Panc1 (cell line): ENCODE measurements at regions not wholly inside any gene's neighbourhood (a gene's known extent, or its start where the extent isn't known, plus 50 kb on each side); places are given as distances from the start of the nearest gene placed in this dataset.

Source experiments
- ATAC-seq: fragments of 200-7000 bp; cut with Tn5 transposase; 2 replicates; pipeline ENCODE4 v1.9.1; 2020; ENCODE audit warnings: mild to moderate bottlenecking, moderate library complexity
- BruUV-seq: library from RNA; stranded (reverse); fragments of 400-500 nt; replicated peaks from 2 replicates; lab custom pipeline; 2021; lab: Mats Ljungman, UMichigan
- CTCF ChIA-PET: fragments of 300-600 bp; sonication (Branson Sonifier 250); formaldehyde crosslinking; loops from one replicate; lab custom pipeline; 2022; ENCODE audit warnings: antibody characterized with exemption; lab: Charles Lee
- POLR2A ChIA-PET: fragments of 300-600 bp; sonication (Branson Sonifier 250); formaldehyde crosslinking; loops from one replicate; lab custom pipeline; 2022; ENCODE audit warnings: antibody characterized with exemption; lab: Charles Lee
- DNase-seq: peaks from one replicate; pipeline ENCODE4 v3.0.0-alpha.2; 2010; ENCODE audit warnings: low read depth, low spot score
- H3K27ac ChIP-seq: 2 replicates; pipeline ENCODE4 v1.5.1; 2011; ENCODE audit warnings: mild to moderate bottlenecking, low read length, inconsistent platforms
- H3K27me3 ChIP-seq: fragments of 200-500 bp; sonication (Bioruptor generic); 2 replicates; pipeline ENCODE4 v1.6.0; 2014; ENCODE audit warnings: low read length, inconsistent platforms; ENCODE audit not compliant: control insufficient read depth, insufficient read depth
- H3K36me3 ChIP-seq: fragments of 200-500 bp; sonication (Bioruptor generic); 2 replicates; pipeline ENCODE4 v1.5.1; 2014; ENCODE audit warnings: inconsistent platforms, mild to moderate bottlenecking, low read length, moderate library complexity; ENCODE audit not compliant: control insufficient read depth, insufficient read depth
- H3K4me1 ChIP-seq: 2 replicates; pipeline ENCODE4 v1.5.1; 2011; ENCODE audit warnings: inconsistent platforms, mild to moderate bottlenecking, low read length, moderate library complexity; ENCODE audit not compliant: control insufficient read depth, insufficient read depth
- H3K4me3 ChIP-seq, 2 experiments: 2 replicates each; pipeline ENCODE4 v1.5.1; 2011 to 2012; ENCODE audit warnings: low read depth in 2 of 2, low read length in 2 of 2, mild to moderate bottlenecking in 2 of 2, inconsistent platforms in 1 of 2, moderate library complexity in 1 of 2
- H3K9me3 ChIP-seq: fragments of 200-500 bp; sonication (Bioruptor generic); 2 replicates; pipeline ENCODE4 v1.5.1; 2014; ENCODE audit warnings: low read depth, mild to moderate bottlenecking, inconsistent platforms, low read length, moderate library complexity; ENCODE audit not compliant: control insufficient read depth, insufficient read depth
- POLR2AphosphoS5 ChIP-seq: IDR thresholded peaks from 2 replicates; pipeline ENCODE4 v1.6.1; 2012; ENCODE audit warnings: mild to moderate bottlenecking, low read depth, low read length, moderate library complexity
- SIN3A ChIP-seq: IDR thresholded peaks from 2 replicates; pipeline ENCODE4 v1.6.1; 2012; ENCODE audit warnings: low read depth, mild to moderate bottlenecking, low read length, moderate library complexity, borderline replicate concordance; ENCODE audit not compliant: insufficient read depth
- TCF7L2 ChIP-seq: IDR thresholded peaks from 2 replicates; pipeline ENCODE4 v1.6.1; 2011; ENCODE audit warnings: mild to moderate bottlenecking, low read depth, low read length, inconsistent platforms
- in situ Hi-C: cut with HindIII; loops from 2 replicates; pipeline ENCODE4 v1.10.0; 2016; ENCODE audit warnings: low sequenced_read_pairs, low pct_unique_long_range_greater_than_20kb
- intact Hi-C: fragments of 100-400 bp; cut with micrococcal nuclease; formaldehyde crosslinking; loops from one replicate; pipeline ENCODE4 v1.10.0; 2022; ENCODE audit not compliant: unreplicated experiment
- TF ChIP-seq, protein P1 (sequence below): fragments of 450-650 bp; IDR thresholded peaks from 2 replicates; pipeline ENCODE4 v1.5.1; 2017; ENCODE audit warnings: mild to moderate bottlenecking
- TF ChIP-seq, protein P2 (sequence below), 2 experiments: IDR thresholded peaks; 2 replicates each; pipeline ENCODE4 v1.6.1; 2011 to 2012; ENCODE audit warnings: low read depth in 2 of 2, control low read depth in 1 of 2, low read length in 1 of 2, mild to moderate bottlenecking in 1 of 2, moderate library complexity in 1 of 2; ENCODE audit not compliant: insufficient read depth in 1 of 2

DNA sequence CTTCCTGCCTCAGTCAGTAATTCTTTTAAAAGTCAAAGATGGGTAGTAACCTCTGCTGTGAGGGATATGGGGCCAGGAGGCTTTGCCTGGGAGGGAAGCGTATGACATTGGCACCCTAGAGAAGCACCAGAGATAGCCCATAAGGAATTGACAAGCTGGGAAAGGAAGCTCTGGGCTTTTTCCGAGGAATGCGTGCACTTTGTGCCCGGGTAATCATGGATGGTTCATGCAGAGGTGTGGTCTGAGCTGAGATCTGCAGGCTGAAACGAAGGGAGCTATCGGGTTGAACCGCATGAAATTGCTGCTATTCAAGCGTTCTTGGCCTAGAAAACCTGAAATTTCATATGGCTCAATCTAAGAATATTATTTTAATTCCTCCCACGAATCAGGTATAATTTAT, 127.7 kb upstream of the TLE3 start:
- POLR2A ChIA-PET: interaction anchor here (0.6 kb wide), 1 partner anchor 17 kb away, joined by 4 read pairs; no protein-coding TSS in a partner anchor
- no peak for TF ChIP-seq POLR2AphosphoS5
- no peak for TF ChIP-seq TCF7L2
- no peak for TF ChIP-seq SIN3A
- TF ChIP-seq, protein P1, sequence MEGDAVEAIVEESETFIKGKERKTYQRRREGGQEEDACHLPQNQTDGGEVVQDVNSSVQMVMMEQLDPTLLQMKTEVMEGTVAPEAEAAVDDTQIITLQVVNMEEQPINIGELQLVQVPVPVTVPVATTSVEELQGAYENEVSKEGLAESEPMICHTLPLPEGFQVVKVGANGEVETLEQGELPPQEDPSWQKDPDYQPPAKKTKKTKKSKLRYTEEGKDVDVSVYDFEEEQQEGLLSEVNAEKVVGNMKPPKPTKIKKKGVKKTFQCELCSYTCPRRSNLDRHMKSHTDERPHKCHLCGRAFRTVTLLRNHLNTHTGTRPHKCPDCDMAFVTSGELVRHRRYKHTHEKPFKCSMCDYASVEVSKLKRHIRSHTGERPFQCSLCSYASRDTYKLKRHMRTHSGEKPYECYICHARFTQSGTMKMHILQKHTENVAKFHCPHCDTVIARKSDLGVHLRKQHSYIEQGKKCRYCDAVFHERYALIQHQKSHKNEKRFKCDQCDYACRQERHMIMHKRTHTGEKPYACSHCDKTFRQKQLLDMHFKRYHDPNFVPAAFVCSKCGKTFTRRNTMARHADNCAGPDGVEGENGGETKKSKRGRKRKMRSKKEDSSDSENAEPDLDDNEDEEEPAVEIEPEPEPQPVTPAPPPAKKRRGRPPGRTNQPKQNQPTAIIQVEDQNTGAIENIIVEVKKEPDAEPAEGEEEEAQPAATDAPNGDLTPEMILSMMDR: no peak
- TF ChIP-seq, protein P2, sequence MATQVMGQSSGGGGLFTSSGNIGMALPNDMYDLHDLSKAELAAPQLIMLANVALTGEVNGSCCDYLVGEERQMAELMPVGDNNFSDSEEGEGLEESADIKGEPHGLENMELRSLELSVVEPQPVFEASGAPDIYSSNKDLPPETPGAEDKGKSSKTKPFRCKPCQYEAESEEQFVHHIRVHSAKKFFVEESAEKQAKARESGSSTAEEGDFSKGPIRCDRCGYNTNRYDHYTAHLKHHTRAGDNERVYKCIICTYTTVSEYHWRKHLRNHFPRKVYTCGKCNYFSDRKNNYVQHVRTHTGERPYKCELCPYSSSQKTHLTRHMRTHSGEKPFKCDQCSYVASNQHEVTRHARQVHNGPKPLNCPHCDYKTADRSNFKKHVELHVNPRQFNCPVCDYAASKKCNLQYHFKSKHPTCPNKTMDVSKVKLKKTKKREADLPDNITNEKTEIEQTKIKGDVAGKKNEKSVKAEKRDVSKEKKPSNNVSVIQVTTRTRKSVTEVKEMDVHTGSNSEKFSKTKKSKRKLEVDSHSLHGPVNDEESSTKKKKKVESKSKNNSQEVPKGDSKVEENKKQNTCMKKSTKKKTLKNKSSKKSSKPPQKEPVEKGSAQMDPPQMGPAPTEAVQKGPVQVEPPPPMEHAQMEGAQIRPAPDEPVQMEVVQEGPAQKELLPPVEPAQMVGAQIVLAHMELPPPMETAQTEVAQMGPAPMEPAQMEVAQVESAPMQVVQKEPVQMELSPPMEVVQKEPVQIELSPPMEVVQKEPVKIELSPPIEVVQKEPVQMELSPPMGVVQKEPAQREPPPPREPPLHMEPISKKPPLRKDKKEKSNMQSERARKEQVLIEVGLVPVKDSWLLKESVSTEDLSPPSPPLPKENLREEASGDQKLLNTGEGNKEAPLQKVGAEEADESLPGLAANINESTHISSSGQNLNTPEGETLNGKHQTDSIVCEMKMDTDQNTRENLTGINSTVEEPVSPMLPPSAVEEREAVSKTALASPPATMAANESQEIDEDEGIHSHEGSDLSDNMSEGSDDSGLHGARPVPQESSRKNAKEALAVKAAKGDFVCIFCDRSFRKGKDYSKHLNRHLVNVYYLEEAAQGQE (IDR thresholded peaks at IDR 0.05; ENCODE audit: insufficient read depth in 1 of 2, low read depth in 2 of 2, low read length in 1 of 2): no peak
- CTCF ChIA-PET: no interaction called here
- intact Hi-C loops: no loop called here
- no peaks in the 10 kb centered on the region for H3K36me3 ChIP-seq
- no TSS peak for BruUV-seq
- no peak overlapping the region for H3K4me3 ChIP-seq
- no peaks in the 10 kb centered on the region for H3K4me1 ChIP-seq
- no peaks in the 10 kb centered on the region for H3K27me3 ChIP-seq
- DNase-seq: no peak
- H3K9me3 ChIP-seq: no peaks in the 10 kb centered on the region
- in situ Hi-C loops: no loop called here
- H3K27ac ChIP-seq: no peak overlapping the region
- no peak for ATAC-seq

DNA sequence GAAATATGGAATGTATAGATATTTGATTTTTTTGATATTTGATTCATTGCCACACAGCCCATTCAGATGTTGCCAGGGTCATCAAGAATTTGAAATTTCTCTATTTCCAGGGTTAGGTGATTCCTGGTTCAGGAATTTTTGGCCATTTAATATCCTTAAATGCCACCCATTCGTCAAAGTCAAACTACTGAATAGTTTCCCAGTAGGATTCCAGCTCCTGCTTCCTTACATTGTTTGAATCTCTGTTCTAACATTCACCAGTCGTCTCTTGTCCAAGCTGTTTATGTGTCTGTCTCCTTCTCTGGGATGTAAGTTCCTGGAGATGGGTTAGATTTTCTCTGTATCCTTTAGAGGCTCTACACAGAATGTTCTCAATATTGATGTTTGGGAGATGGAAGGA, 124.9 kb upstream of the TLE3 start:
- DNase-seq (no peak), ATAC-seq (0 out of 2 replicates have a peak, but pooled peaks have one; percentile 36)
- no peaks in the 10 kb centered on the region for H3K36me3 ChIP-seq
- in situ Hi-C loops: no loop called here
- intact Hi-C loops: no loop called here
- no peaks in the 10 kb centered on the region for H3K4me1 ChIP-seq
- CTCF ChIA-PET: no interaction called here
- no TSS peak for BruUV-seq
- no peak overlapping the region for H3K27ac ChIP-seq
- TF ChIP-seq, protein P1: no peak
- no peak for TF ChIP-seq POLR2AphosphoS5
- no peak for TF ChIP-seq TCF7L2
- TF ChIP-seq, protein P2 (IDR thresholded peaks at IDR 0.05; ENCODE audit: insufficient read depth in 1 of 2, low read depth in 2 of 2, low read length in 1 of 2): no peak
- no peak for TF ChIP-seq SIN3A
- H3K9me3 ChIP-seq: no peaks in the 10 kb centered on the region
- POLR2A ChIA-PET: no interaction called here
- H3K4me3 ChIP-seq: no peak overlapping the region
- no peaks in the 10 kb centered on the region for H3K27me3 ChIP-seq
